Testis (tissue), 2 donors: ENCODE measurements at regions not wholly inside any gene's neighbourhood (a gene's known extent, or its start where the extent isn't known, plus 50 kb on each side); places are given as distances from the start of the nearest gene placed in this dataset.

Source experiments
- DNase-seq: peaks from one replicate; pipeline ENCODE4 v3.0.0-alpha.2; 2019
- H3K27ac ChIP-seq, 2 donors: fragments of 200-600 bp; sonication (generic); one replicate each; pipeline ENCODE4 v1.5.1; 2019
- H3K27me3 ChIP-seq: fragments of 200-600 bp; sonication (generic); one replicate; pipeline ENCODE4 v1.5.1; 2019
- H3K36me3 ChIP-seq: fragments of 200-600 bp; sonication (generic); one replicate; pipeline ENCODE4 v1.5.1; 2017; ENCODE audit warnings: low read depth; ENCODE audit errors: missing control alignments
- H3K4me1 ChIP-seq: fragments of 200-600 bp; sonication (generic); one replicate; pipeline ENCODE4 v1.5.1; 2019
- H3K4me3 ChIP-seq, 2 donors: fragments of 200-600 bp; sonication (generic); one replicate each; pipeline ENCODE4 v1.5.1; 2017 to 2019
- H3K9me3 ChIP-seq: fragments of 200-600 bp; sonication (generic); one replicate; pipeline ENCODE4 v1.5.1; 2017
- POLR2A ChIP-seq: fragments of 450-650 bp; IDR thresholded peaks from one replicate; pipeline ENCODE4 v1.6.1; 2017; ENCODE audit warnings: antibody characterized with exemption, mild to moderate bottlenecking, moderate library complexity
- WGBS, 2 donors: methylation state at CpG; one replicate each; pipeline ENCODE4 v1.1.5; 2018; 5-methylcytosine and 5-hydroxymethylcytosine counted together
- intact Hi-C: fragments of 100-400 bp; cut with DNase I; formaldehyde crosslinking; loops from one replicate; pipeline ENCODE4 v1.15.1; 2023; ENCODE audit warnings: low total_unique reads
- TF ChIP-seq, protein P1 (sequence below), 3 experiments: fragments of 450-650 bp in 2 of 3; fragments of 200-600 bp in 1 of 3; sonication (generic) in 1 of 3; IDR thresholded peaks; one replicate each; pipeline ENCODE4 v1.5.1; 2016 to 2019; ENCODE audit warnings: antibody characterized with exemption in 3 of 3, mild to moderate bottlenecking in 2 of 3, moderate library complexity in 1 of 3

DNA sequence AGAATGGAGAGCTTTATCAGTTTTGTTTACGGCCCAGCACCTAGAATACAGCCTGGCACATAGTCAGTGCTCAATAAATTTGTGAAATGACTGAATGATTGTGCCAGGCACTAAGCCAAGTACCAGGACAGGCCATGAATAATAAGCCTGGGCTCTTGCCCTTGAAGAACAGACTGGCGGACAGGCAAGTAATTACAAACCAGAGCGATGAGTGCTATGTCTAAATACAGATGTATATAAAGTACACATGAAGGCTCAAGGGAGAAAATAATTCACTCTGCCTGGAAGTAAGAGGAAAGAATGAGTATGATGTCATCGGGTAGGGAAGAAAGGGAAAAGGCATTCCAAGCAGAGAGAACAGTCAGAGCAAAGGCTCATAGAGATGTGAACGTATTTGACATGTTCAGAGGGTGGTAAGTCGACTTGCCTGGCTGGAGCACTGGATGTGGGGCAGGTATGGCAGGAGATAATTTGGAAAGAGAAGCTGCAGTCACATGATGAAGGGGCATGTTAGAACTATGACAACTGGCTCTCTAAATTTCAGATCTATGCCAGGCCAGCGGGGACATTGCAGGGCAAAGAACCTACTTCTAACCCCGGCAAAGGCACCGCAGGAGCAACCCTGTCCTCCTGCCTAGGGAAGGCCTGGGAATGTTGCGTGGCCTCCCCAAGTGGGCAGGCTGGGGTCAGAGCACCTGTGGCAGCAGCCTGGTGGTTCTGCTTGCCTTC lies 94.9 kb upstream of the EPCAM start:
- Histone ChIP-seq H3K36me3 (no peaks in the 10 kb centered on the region), H3K27ac (peak overlapping the region in 1 of 2 donors; percentile 21), H3K4me1 (peaks cover 30% of the 10 kb centered on the region), H3K9me3 (no peaks in the 10 kb centered on the region), H3K4me3 (no peak overlapping the region), H3K27me3 (no peaks in the 10 kb centered on the region)
- intact Hi-C loops: no loop called here
- TF ChIP-seq POLR2A: no peak
- DNase-seq: no peak
- 82 to 87% methylated on average over 10 of the region's 10 CpGs for WGBS, 2 donors

DNA sequence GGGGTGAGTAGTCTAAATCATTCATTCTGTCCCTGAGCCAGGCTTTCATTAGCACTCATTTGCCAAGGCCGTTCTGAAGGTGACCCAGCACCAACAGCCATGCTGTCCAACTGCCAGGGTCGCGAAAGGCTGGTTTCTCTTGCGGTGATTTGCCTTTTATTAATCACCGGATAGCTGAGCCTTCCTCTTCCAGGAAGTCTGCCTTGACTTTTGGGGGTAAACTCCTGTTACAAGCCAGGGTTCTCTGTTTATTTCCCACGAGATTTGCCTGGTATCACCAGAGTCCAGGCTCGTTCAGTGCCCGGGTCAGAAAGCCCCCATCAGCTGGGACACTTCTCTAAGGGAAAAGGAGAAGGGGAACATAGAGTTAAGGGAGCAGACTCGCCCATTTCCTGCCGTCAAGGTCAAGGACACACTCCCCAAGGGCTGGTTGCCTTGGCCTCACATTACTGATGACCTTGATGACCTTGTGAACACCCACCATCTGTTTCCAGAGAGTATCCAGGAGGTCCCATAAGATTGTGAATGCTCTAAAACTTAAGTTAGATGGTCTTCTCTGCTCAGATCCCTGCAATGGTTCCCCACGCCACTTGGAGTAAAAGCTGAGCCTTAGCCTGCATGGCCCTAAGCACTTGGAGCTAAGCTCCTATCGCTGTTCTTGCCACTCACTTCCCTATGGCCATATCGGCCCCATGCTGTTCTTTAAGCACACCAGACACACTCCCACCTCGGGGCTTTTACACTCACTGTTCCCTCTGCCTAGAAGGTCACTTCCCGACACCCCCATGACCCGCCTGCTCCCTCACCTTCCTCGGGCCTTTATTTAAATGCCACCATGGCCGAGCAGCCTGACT lies 96.0 kb upstream of the EPCAM start:
- intact Hi-C loops: no loop called here
- H3K36me3 ChIP-seq: no peaks in the 10 kb centered on the region
- peaks cover 35% of the 10 kb centered on the region for H3K4me1 ChIP-seq
- H3K27me3 ChIP-seq: no peaks in the 10 kb centered on the region
- peak overlapping the region in 1 of 2 donors; percentile 44 for H3K4me3 ChIP-seq
- H3K9me3 ChIP-seq: no peaks in the 10 kb centered on the region
- TF ChIP-seq POLR2A: no peak
- TF ChIP-seq, protein P1, sequence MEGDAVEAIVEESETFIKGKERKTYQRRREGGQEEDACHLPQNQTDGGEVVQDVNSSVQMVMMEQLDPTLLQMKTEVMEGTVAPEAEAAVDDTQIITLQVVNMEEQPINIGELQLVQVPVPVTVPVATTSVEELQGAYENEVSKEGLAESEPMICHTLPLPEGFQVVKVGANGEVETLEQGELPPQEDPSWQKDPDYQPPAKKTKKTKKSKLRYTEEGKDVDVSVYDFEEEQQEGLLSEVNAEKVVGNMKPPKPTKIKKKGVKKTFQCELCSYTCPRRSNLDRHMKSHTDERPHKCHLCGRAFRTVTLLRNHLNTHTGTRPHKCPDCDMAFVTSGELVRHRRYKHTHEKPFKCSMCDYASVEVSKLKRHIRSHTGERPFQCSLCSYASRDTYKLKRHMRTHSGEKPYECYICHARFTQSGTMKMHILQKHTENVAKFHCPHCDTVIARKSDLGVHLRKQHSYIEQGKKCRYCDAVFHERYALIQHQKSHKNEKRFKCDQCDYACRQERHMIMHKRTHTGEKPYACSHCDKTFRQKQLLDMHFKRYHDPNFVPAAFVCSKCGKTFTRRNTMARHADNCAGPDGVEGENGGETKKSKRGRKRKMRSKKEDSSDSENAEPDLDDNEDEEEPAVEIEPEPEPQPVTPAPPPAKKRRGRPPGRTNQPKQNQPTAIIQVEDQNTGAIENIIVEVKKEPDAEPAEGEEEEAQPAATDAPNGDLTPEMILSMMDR (IDR thresholded peaks at IDR 0.05): no peak
- no peak for DNase-seq
- 52 to 59% methylated on average over 16 to 18 of the region's 18 CpGs for WGBS, 2 donors
- H3K27ac ChIP-seq: peak overlapping the region in 1 of 2 donors; percentile 57

DNA sequence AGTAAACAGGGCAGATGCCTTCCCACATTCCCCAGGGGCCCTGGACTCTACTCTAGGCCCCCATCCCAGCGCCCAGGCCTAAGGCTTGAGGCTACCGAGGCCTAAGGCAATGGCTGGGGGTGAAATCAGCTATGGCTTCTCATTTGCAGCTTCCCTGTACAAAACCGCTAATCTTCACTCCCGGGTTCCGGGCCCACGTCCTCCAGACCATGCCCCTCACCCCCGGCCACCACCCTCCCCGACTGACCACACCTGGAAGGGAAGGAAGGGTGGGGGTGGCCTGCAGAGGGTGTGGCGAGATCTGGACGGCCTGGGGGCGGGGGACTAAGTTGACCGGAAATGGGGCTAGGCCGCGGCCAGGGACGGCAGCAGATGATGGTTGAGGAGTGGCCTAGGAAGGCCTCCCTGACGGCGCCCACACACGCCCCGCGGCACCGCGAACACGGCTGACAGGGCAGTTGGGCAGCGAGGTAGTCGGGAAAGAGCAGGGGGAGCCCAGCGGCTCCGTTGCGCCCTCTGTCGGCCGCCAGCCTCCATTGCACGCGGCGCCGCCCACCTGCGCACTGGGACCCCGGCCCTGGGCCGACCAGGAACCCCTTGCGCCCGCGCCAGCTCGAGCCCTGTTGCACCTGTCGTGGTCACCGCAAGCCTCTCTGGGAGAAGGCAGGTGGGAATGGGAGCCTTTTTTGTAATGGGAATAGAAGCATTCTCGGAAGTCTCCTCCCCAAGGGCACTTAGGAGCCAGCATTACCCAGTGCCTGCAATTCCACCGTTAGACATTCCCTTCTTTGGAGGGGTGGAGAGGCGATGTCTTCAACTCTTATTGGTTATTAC lies 95.9 kb upstream of the CALM2 start:
- 16 to 17% methylated on average over 15 to 33 of the region's 46 CpGs for WGBS, 2 donors
- no peaks in the 10 kb centered on the region for H3K27me3 ChIP-seq
- peak overlapping the region in 1 of 2 donors; percentile 57 for H3K27ac ChIP-seq
- peak; percentile 73 for DNase-seq
- H3K9me3 ChIP-seq: no peaks in the 10 kb centered on the region
- intact Hi-C loops: no loop called here
- TF ChIP-seq, protein P1 (IDR thresholded peaks at IDR 0.05): peak; percentile 86 to 97 (median 94)
- TF ChIP-seq POLR2A: no peak
- no peaks in the 10 kb centered on the region for H3K36me3 ChIP-seq
- peaks cover 35% of the 10 kb centered on the region for H3K4me1 ChIP-seq
- peak overlapping the region; percentile 44 for H3K4me3 ChIP-seq

DNA sequence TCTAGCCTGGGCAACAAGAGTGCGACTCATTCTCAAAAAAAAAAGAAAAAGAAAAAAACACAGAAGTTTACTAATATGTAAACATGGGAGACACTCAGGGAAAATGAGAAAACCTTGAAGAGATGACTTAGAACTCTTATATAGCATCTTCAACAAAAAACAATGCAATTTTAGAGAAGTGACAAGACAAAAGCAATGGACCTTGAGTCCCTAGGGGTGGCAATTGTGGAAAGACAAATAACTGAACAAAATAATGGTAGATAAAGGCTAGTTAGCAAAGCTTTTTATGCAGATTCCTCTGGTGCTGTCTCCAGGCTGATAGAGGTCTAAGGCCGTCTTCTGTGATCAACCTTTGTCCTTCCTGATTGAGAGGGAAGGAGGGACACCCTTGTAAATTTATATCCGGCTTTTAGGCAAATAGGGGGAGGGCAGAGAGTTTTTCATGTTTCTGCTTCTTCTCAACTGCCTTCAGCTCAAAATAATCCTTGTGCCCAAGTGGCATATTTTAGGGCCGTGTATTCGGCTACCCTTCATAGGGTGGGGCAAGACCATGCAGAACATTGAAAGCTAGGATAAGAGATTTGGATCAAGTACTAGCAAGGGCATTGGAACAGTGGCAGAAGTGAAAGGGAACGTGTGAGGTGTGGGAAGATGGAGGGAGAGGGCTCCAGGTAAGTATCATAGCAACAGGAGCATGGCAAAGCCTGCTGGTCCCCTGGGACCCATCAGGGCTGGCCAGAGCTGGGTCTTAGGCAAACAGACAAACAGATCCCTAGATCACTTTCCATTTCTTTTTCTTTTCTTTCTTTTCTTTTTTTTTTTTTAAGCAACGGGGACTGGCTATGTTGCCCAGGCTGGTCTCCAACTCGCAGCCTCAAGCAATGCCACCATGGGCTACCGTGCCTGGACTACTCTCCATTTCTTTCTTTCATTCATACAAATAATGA lies 95.0 kb upstream of the CALM2 start:
- no peaks in the 10 kb centered on the region for H3K27me3 ChIP-seq
- no peak for DNase-seq
- TF ChIP-seq, protein P1 (IDR thresholded peaks at IDR 0.05): no peak
- TF ChIP-seq POLR2A: no peak
- WGBS, 2 donors: 80 to 81% methylated on average over 9 of the region's 9 CpGs
- peak overlapping the region; percentile 2 to 57 for H3K27ac ChIP-seq
- intact Hi-C loops: no loop called here
- no peak overlapping the region for H3K4me3 ChIP-seq
- H3K4me1 ChIP-seq: peaks cover 35% of the 10 kb centered on the region
- H3K9me3 ChIP-seq: no peaks in the 10 kb centered on the region
- H3K36me3 ChIP-seq: no peaks in the 10 kb centered on the region
